Choroid plexus epithelial cell (primary cell): ENCODE measurements at regions not wholly inside any gene's neighbourhood (a gene's known extent, or its start where the extent isn't known, plus 50 kb on each side); places are given as distances from the start of the nearest gene placed in this dataset.

Experiments
- DNase-seq: peaks from one replicate; pipeline ENCODE4 v3.0.0-alpha.2; 2010; ENCODE audit warnings: low read depth
- H3K4me3 ChIP-seq: 2 replicates; pipeline ENCODE4 v1.5.1; 2011; ENCODE audit warnings: low read depth, mild to moderate bottlenecking, control low read depth, low read length, moderate library complexity
- TF ChIP-seq, protein P1 (sequence below): conservative IDR thresholded peaks from 2 replicates; pipeline ENCODE4 v1.5.1; 2011; ENCODE audit warnings: low read depth, mild to moderate bottlenecking, control low read depth, inconsistent platforms, low read length, moderate library complexity

DNA sequence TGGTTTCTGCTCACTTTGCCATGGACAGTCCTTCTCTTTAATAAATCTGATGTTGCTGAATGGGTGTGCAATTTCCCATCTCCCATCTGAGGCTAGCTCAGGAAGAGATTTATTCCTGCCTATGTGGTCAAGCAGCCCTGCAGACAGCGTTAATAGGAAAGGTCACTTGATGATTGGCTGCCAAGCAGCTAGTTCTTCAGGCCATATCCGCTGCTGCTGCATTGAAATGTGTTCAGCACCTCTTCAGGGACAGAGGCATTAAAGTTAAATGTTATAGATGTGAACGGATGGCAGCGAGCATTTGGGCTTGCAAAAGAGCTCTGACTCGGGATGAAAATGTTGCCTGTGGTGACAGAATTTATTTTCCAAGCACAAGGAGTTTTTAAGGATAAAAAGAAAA, 474.2 kb downstream of the PIK3C3 start:
- H3K4me3 ChIP-seq = no peak overlapping the region
- no peak for DNase-seq
- TF ChIP-seq, protein P1, sequence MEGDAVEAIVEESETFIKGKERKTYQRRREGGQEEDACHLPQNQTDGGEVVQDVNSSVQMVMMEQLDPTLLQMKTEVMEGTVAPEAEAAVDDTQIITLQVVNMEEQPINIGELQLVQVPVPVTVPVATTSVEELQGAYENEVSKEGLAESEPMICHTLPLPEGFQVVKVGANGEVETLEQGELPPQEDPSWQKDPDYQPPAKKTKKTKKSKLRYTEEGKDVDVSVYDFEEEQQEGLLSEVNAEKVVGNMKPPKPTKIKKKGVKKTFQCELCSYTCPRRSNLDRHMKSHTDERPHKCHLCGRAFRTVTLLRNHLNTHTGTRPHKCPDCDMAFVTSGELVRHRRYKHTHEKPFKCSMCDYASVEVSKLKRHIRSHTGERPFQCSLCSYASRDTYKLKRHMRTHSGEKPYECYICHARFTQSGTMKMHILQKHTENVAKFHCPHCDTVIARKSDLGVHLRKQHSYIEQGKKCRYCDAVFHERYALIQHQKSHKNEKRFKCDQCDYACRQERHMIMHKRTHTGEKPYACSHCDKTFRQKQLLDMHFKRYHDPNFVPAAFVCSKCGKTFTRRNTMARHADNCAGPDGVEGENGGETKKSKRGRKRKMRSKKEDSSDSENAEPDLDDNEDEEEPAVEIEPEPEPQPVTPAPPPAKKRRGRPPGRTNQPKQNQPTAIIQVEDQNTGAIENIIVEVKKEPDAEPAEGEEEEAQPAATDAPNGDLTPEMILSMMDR = no peak

DNA sequence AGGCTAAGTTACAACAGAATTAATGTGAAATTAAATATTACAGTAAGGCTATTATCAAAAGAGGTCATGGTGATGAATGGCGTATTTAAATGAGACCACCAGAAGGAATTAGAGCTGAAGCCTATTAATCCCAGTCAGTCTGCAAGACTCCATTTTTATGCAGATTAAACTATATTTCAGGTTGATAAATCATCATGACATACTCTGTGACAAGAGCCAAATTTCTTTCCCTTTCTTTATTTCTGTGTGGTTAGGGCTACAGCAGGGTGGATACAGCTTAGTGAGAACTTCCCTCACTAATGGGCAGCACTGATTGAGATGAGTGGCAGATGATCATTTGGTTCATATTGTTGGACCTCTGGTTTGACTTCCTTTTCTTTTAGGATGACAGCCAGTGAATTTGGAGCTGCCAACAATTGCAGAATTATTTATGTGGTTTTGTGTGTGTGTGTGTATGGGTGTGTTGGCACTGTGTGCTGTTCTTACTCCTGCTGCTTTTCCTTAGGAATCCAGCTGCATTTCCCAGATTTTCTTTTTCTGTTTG, 481.3 kb downstream of the PIK3C3 start:
- TF ChIP-seq, protein P1 = no peak
- no peak overlapping the region for H3K4me3 ChIP-seq
- no peak for DNase-seq

DNA sequence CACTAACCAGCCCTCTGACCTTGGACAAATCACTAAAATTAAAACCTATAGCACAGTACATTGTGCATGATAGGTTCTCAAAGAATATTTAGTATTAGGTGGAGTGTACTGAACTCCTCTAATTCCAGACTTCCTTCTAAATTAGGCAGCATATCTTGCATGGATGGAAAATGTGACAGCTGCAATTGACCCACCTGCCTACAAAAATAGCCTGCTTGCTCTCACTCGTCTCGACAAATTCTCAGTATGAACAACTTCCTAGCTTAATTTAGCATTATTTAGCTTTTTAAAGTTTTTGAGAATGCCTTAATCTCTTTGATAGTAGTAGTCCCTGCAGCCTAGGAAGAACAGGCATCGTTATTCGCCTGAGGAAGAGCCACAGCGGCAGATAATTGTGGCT, 482.0 kb downstream of the PIK3C3 start:
- TF ChIP-seq, protein P1 = no peak
- DNase-seq = no peak
- H3K4me3 ChIP-seq = no peak overlapping the region

DNA sequence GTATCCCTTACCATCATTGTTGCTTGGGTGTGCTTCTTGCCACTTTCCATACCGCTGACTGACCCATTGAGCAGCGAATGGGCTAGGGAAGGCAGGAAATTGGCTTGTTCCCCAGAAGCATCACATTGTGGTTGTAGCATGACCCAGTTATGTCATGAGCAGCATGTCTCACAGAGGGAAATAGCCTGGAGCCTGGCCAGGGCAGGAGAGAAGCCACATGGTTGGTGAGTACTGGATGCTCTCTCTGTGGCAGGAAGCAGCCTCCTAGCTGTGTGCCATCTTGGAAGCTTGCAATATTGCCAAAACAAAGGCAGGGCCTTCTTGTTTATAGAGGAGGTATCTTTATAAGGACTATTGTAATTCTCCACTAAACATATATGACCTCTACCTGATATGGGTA, 482.6 kb downstream of the PIK3C3 start:
- TF ChIP-seq, protein P1 = no peak
- DNase-seq = peak; percentile 76
- H3K4me3 ChIP-seq = no peak overlapping the region

DNA sequence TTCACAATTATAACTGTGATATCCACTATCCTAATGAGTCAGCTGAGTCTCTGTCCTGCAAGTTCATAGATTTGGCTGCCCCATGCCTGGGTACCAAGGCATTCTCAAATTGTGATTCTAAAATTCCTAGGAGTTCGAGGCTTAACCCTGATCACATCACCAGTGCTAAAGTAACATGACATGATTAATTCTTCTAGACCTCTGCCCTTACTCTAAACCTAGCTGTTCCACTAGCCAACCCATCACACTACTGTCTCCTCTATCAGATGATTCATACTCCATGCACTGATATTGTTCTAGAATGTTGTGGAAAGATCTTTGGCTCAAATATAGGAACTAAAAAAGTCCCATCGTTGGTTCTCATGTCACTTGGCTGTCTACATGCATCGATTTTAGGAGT, 487.6 kb downstream of the PIK3C3 start:
- no peak for DNase-seq
- TF ChIP-seq, protein P1 = no peak
- H3K4me3 ChIP-seq = no peak overlapping the region

DNA sequence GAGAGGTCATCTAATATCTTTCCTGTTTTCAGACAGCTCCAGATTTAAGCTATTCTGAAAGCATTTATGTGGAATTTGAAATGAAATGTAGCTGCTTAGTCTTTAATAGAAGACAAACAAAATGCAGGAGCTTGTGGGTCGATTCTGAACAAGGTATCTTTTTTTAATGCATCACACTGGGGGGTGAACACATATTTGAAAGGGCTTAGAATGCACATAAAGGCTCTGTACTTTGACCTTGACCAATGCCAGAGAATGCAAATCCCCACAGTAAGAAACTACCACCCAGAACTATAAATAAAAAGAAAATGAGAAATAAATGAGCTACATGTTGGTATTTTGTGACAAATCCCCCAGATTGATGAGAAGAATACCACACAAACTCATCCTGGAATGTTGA, 489.3 kb downstream of the PIK3C3 start:
- no peak overlapping the region for H3K4me3 ChIP-seq
- TF ChIP-seq, protein P1 = no peak
- DNase-seq = no peak

DNA sequence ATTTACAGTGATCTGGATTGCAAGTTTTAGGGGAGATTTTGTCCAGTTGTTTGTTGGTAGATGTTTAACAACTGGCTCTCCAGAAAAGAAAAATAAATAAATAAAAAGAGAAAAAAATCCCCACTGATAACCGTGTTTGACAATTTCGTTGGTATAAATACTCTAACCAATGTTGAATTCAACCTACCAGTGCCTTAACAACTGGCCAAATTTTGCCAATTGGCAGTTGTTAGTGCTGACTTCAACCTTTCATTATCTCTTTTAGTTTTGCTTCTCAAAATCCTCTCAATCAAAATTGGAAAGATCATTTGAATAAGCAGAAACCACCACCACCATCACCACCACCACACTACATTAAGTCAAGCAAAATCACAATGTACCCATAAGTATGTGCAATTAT, 490.3 kb downstream of the PIK3C3 start:
- TF ChIP-seq, protein P1 = no peak
- no peak for DNase-seq
- no peak overlapping the region for H3K4me3 ChIP-seq
